ENCODE measurements at regions not wholly inside any gene's neighbourhood (a gene's known extent, or its start where the extent isn't known, plus 50 kb on each side); places are given as distances from the start of the nearest gene placed in this dataset.

DNA sequence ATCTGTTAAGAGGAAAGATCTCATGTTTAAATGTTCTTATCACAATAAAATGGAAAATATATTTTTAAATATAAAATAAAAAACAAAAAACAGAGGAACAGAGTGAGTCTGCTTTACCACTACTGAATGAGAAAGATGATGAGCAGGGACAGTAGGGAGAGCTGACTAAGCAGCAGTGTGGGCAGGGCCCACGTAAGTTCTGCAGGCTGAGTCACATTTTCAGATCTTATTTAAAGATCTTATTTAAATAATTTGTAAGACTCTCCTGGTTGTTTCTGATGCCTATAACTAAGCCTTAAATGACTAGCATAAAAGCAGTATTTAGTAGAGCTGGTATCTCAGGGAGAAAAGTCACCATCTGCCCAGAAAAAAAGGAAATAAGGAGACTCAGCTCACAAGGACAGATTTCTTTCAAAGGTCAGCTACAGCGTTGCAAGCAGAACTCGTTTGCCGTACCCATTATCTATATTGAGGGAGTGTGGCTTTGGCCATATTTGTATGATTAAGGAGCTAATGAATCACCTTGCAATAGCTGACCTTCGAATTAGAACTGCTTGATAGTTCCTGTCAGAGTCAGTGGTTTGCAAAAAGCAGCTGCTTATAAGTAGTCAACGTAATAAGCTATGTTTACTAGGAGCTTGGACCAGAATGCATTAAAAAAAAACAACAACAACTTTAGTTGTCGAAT is 322.1 kb upstream of the CHAC2 start:
- TF ChIP-seq EGR1 (IDR thresholded peaks at IDR 0.05; ENCODE audit: borderline replicate concordance in 1 of 2, low read depth in 2 of 2, low read length in 2 of 2) (no peak), GABPA (IDR thresholded peaks at IDR 0.05; ENCODE audit: low read depth) (no peak), MXI1 (IDR thresholded peaks at IDR 0.05; ENCODE audit: low read depth, low read length) (no peak), JUNB (IDR thresholded peaks at IDR 0.05) (no peak)
- TF ChIP-seq, protein P1, sequence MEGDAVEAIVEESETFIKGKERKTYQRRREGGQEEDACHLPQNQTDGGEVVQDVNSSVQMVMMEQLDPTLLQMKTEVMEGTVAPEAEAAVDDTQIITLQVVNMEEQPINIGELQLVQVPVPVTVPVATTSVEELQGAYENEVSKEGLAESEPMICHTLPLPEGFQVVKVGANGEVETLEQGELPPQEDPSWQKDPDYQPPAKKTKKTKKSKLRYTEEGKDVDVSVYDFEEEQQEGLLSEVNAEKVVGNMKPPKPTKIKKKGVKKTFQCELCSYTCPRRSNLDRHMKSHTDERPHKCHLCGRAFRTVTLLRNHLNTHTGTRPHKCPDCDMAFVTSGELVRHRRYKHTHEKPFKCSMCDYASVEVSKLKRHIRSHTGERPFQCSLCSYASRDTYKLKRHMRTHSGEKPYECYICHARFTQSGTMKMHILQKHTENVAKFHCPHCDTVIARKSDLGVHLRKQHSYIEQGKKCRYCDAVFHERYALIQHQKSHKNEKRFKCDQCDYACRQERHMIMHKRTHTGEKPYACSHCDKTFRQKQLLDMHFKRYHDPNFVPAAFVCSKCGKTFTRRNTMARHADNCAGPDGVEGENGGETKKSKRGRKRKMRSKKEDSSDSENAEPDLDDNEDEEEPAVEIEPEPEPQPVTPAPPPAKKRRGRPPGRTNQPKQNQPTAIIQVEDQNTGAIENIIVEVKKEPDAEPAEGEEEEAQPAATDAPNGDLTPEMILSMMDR (IDR thresholded peaks at IDR 0.05 in 2 of 3, conservative IDR thresholded peaks at IDR 0.05 in 1 of 3; ENCODE audit: control insufficient read depth in 2 of 3, extremely low read depth in 1 of 3, insufficient read depth in 1 of 3, low read depth in 3 of 3, low read length in 3 of 3), result no peak
